GM12864 (cell line): ENCODE measurements at regions not wholly inside any gene's neighbourhood (a gene's known extent, or its start where the extent isn't known, plus 50 kb on each side); places are given as distances from the start of the nearest gene placed in this dataset.
"Not testable (repeated sequence)": the region's sequence is repeated elsewhere in the genome, so short reads cannot be mapped to it uniquely, and the experiment has no call there.

Experiments
- DNase-seq: peaks from one replicate; pipeline ENCODE4 v3.0.0-alpha.2; 2011; ENCODE audit warnings: low read depth
- H3K4me3 ChIP-seq: 2 replicates; pipeline ENCODE4 v1.5.1; 2011; ENCODE audit warnings: mild to moderate bottlenecking, low read depth, low read length, control low read depth
- TF ChIP-seq, protein P1 (sequence below): IDR thresholded peaks from 2 replicates; pipeline ENCODE4 v1.5.1; 2011; ENCODE audit warnings: low read depth, mild to moderate bottlenecking, moderate library complexity, low read length, control low read depth, inconsistent platforms; ENCODE audit errors: missing control alignments

- TF ChIP-seq, protein P1, sequence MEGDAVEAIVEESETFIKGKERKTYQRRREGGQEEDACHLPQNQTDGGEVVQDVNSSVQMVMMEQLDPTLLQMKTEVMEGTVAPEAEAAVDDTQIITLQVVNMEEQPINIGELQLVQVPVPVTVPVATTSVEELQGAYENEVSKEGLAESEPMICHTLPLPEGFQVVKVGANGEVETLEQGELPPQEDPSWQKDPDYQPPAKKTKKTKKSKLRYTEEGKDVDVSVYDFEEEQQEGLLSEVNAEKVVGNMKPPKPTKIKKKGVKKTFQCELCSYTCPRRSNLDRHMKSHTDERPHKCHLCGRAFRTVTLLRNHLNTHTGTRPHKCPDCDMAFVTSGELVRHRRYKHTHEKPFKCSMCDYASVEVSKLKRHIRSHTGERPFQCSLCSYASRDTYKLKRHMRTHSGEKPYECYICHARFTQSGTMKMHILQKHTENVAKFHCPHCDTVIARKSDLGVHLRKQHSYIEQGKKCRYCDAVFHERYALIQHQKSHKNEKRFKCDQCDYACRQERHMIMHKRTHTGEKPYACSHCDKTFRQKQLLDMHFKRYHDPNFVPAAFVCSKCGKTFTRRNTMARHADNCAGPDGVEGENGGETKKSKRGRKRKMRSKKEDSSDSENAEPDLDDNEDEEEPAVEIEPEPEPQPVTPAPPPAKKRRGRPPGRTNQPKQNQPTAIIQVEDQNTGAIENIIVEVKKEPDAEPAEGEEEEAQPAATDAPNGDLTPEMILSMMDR: no peak
- DNase-seq: no peak
- no peak overlapping the region for H3K4me3 ChIP-seq
Measured at GRCh38 chr2:14074691-14075090, 557.8 kb upstream of the LRATD1 start.

GRCh38 chr2:14079576-14079975 lies 552.9 kb upstream of the LRATD1 start:
- TF ChIP-seq, protein P1: no peak
- no peak for DNase-seq
- no peak overlapping the region for H3K4me3 ChIP-seq

GRCh38 chr2:14081521-14081920 lies 551.0 kb upstream of the LRATD1 start:
- no peak for DNase-seq
- TF ChIP-seq, protein P1: no peak

GRCh38 chr2:14082640-14083039 lies 549.9 kb upstream of the LRATD1 start:
- TF ChIP-seq, protein P1: no peak
- H3K4me3 ChIP-seq: no peak overlapping the region
- no peak for DNase-seq

More at GRCh38 chr2:14081521-14081920, 551.0 kb upstream of the LRATD1 start:
- H3K4me3 ChIP-seq: no peak overlapping the region

DNA sequence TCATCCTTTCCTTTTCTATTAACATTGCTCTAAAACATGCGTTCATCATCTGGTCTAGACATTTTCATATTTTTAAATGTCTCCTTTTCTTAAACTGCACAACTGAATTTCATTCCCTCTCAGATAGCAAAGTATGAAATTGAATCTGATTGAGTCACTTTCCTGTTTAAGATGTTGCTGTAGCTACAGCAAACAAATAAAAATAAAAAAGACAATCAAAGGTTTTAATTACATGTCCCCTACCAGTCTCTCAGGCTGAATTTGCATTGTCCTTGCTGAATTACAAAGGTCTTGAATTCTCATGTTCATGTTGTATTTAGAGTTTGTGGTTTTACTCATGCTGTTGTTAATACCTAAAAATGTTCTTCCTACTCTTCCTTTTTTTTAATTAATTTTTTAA lies 537.9 kb upstream of the LRATD1 start:
- TF ChIP-seq, protein P1: no peak
- no peak overlapping the region for H3K4me3 ChIP-seq
- no peak for DNase-seq

DNA sequence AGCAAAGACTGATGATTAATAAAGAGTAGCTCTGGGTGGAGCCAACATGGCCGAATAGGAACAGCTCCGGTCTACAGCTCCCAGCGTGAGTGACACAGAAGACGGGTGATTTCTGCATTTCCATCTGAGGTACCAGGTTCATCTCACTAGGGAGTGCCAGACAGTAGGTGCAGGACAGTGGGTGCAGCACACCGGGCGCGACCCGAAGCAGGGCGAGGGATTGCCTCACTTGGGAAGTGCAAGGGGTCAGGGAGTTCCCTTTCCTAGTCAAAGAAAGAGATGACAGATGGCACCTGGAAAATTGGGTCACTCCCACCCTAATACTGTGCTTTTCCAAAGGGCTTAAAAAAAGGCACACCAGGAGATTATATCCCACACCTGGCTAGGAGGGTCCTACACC lies 533.4 kb upstream of the LRATD1 start:
- H3K4me3 ChIP-seq, DNase-seq: not testable (repeated sequence)

DNA sequence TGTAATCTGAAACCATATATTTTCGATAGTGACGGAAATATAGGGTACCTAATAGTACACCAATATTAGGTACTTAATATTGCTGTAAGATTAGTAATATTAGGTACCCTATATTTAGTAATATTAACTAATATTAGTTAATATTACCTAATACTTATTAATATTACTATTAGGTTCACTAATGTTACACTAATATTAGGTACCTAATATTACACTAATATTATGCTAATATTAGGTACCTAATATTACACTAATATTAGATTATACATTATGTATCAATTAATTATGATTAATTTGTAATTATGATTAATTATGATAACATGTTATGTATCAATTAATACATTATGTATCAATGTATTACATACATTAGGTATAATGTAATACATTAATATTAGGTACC lies 518.2 kb upstream of the LRATD1 start:
- H3K4me3 ChIP-seq: no peak overlapping the region
- TF ChIP-seq, protein P1: no peak
- no peak for DNase-seq

GRCh38 chr2:14120376-14120775 lies 512.1 kb upstream of the LRATD1 start:
- TF ChIP-seq, protein P1: no peak
- no peak overlapping the region for H3K4me3 ChIP-seq
- no peak for DNase-seq
